ENCODE measurements at regions not wholly inside any gene's neighbourhood (a gene's known extent, or its start where the extent isn't known, plus 50 kb on each side); places are given as distances from the start of the nearest gene placed in this dataset.

- no peaks in the 10 kb centered on the region for H3K9me3 ChIP-seq (ENCODE audit: low read length)
- H3K27me3 ChIP-seq (ENCODE audit: low read length): peaks cover 6% of the 10 kb centered on the region
- no peaks in the 10 kb centered on the region for H4K20me1 ChIP-seq (ENCODE audit: low read length)
- ATAC-seq (no peak), DNase-seq (no peak)
- no peak overlapping the region for H3K27ac ChIP-seq (ENCODE audit: low read length)
- POLR2A ChIA-PET (ENCODE audit: unreplicated experiment): no interaction called here
- H2AFZ ChIP-seq (ENCODE audit: low read length): no peak overlapping the region
- no peaks in the 10 kb centered on the region for H3K79me2 ChIP-seq (ENCODE audit: low read length)
- no peaks in the 10 kb centered on the region for H3K36me3 ChIP-seq (ENCODE audit: low read depth, low read length)
- intact Hi-C loops (cut with micrococcal nuclease): no loop called here
- H3K4me1 ChIP-seq (ENCODE audit: insufficient read depth, low read length): no peaks in the 10 kb centered on the region
- H3K9ac ChIP-seq (ENCODE audit: low read length): no peak overlapping the region
- H3K9me2 ChIP-seq (replicated peaks; ENCODE audit: low read length): no peaks in the 10 kb centered on the region
- TF ChIP-seq EZH2phosphoT487 (IDR thresholded peaks at IDR 0.05; ENCODE audit: borderline replicate concordance, low read length) (no peak), EZH2 (IDR thresholded peaks at IDR 0.05; ENCODE audit: low read length, unreplicated experiment) (no peak)
- TF ChIP-seq, protein P1, sequence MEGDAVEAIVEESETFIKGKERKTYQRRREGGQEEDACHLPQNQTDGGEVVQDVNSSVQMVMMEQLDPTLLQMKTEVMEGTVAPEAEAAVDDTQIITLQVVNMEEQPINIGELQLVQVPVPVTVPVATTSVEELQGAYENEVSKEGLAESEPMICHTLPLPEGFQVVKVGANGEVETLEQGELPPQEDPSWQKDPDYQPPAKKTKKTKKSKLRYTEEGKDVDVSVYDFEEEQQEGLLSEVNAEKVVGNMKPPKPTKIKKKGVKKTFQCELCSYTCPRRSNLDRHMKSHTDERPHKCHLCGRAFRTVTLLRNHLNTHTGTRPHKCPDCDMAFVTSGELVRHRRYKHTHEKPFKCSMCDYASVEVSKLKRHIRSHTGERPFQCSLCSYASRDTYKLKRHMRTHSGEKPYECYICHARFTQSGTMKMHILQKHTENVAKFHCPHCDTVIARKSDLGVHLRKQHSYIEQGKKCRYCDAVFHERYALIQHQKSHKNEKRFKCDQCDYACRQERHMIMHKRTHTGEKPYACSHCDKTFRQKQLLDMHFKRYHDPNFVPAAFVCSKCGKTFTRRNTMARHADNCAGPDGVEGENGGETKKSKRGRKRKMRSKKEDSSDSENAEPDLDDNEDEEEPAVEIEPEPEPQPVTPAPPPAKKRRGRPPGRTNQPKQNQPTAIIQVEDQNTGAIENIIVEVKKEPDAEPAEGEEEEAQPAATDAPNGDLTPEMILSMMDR (conservative IDR thresholded peaks at IDR 0.05; ENCODE audit: low read depth, low read length): no peak
- CTCF ChIA-PET: no interaction called here
- no peaks in the 10 kb centered on the region for H3F3A ChIP-seq (ENCODE audit: low read length, unreplicated experiment)
- H3K4me3 ChIP-seq (ENCODE audit: low read length): no peak overlapping the region
- no peak overlapping the region for H3K4me2 ChIP-seq (ENCODE audit: low read length)
- BruUV-seq (replicated peaks): no TSS peak
These were observed 84.4 kb upstream of the STK26 start for GRCh38 chrX:131938749-131939148.

GRCh38 chrX:131942034-131942433, 81.1 kb upstream of the STK26 start:
- H3K79me2 ChIP-seq (ENCODE audit: low read length): no peaks in the 10 kb centered on the region
- peaks cover 6% of the 10 kb centered on the region for H3K27me3 ChIP-seq (ENCODE audit: low read length)
- H3K9me3 ChIP-seq (ENCODE audit: low read length): no peaks in the 10 kb centered on the region
- no peaks in the 10 kb centered on the region for H3K36me3 ChIP-seq (ENCODE audit: low read depth, low read length)
- DNase-seq: no peak
- no peaks in the 10 kb centered on the region for H3K9me2 ChIP-seq (replicated peaks; ENCODE audit: low read length)
- no peak overlapping the region for H3K4me3 ChIP-seq (ENCODE audit: low read length)
- ChIA-PET POLR2A (ENCODE audit: unreplicated experiment) (no interaction called here), CTCF (no interaction called here)
- H3K9ac ChIP-seq (ENCODE audit: low read length): no peak overlapping the region
- no peak overlapping the region for H3K27ac ChIP-seq (ENCODE audit: low read length)
- no peak for TF ChIP-seq EZH2 (IDR thresholded peaks at IDR 0.05; ENCODE audit: low read length, unreplicated experiment)
- no peak for TF ChIP-seq EZH2phosphoT487 (IDR thresholded peaks at IDR 0.05; ENCODE audit: borderline replicate concordance, low read length)
- TF ChIP-seq, protein P1 (conservative IDR thresholded peaks at IDR 0.05; ENCODE audit: low read depth, low read length): no peak
- H3K4me2 ChIP-seq (ENCODE audit: low read length): no peak overlapping the region
- no peaks in the 10 kb centered on the region for H4K20me1 ChIP-seq (ENCODE audit: low read length)
- intact Hi-C loops (cut with micrococcal nuclease): no loop called here
- BruUV-seq (replicated peaks): no TSS peak
- no peak overlapping the region for H2AFZ ChIP-seq (ENCODE audit: low read length)
- ATAC-seq: no peak
- H3K4me1 ChIP-seq (ENCODE audit: insufficient read depth, low read length): no peaks in the 10 kb centered on the region
- no peaks in the 10 kb centered on the region for H3F3A ChIP-seq (ENCODE audit: low read length, unreplicated experiment)

- DNase-seq: no peak
- H3K9ac ChIP-seq (ENCODE audit: low read length): no peak overlapping the region
- H2AFZ ChIP-seq (ENCODE audit: low read length): no peak overlapping the region
- no peak for TF ChIP-seq EZH2 (IDR thresholded peaks at IDR 0.05; ENCODE audit: low read length, unreplicated experiment)
- TF ChIP-seq EZH2phosphoT487 (IDR thresholded peaks at IDR 0.05; ENCODE audit: borderline replicate concordance, low read length): no peak
- TF ChIP-seq, protein P1 (conservative IDR thresholded peaks at IDR 0.05; ENCODE audit: low read depth, low read length): no peak
- H4K20me1 ChIP-seq (ENCODE audit: low read length): no peaks in the 10 kb centered on the region
- no peaks in the 10 kb centered on the region for H3K9me3 ChIP-seq (ENCODE audit: low read length)
- ChIA-PET CTCF (no interaction called here), POLR2A (ENCODE audit: unreplicated experiment) (no interaction called here)
- no peaks in the 10 kb centered on the region for H3K36me3 ChIP-seq (ENCODE audit: low read depth, low read length)
- H3K27me3 ChIP-seq (ENCODE audit: low read length): no peaks in the 10 kb centered on the region
- no peaks in the 10 kb centered on the region for H3K79me2 ChIP-seq (ENCODE audit: low read length)
- no peak overlapping the region for H3K27ac ChIP-seq (ENCODE audit: low read length)
- H3K9me2 ChIP-seq (replicated peaks; ENCODE audit: low read length): no peaks in the 10 kb centered on the region
- no peaks in the 10 kb centered on the region for H3F3A ChIP-seq (ENCODE audit: low read length, unreplicated experiment)
- BruUV-seq (replicated peaks): no TSS peak
- no peak for ATAC-seq
- intact Hi-C loops (cut with micrococcal nuclease): no loop called here
- H3K4me1 ChIP-seq (ENCODE audit: insufficient read depth, low read length): no peaks in the 10 kb centered on the region
- H3K4me2 ChIP-seq (ENCODE audit: low read length): no peak overlapping the region
- H3K4me3 ChIP-seq (ENCODE audit: low read length): no peak overlapping the region
These were observed 77.9 kb upstream of the STK26 start for GRCh38 chrX:131944936-131945902.
